HepG2 (cell line): ENCODE measurements at regions not wholly inside any gene's neighbourhood (a gene's known extent, or its start where the extent isn't known, plus 50 kb on each side); places are given as distances from the start of the nearest gene placed in this dataset.

Experiments used
- CREB1 ChIP-seq, 2 experiments: fragments of 450-650 bp in 1 of 2; IDR thresholded peaks; 2 replicates each; pipeline ENCODE4 v1.6.1; 2016 to 2017; ENCODE audit warnings: control low read depth in 1 of 2, mild to moderate bottlenecking in 1 of 2, missing compliant biosample characterization in 1 of 2, missing genetic modification characterization in 1 of 2
- HDAC6 ChIP-seq: fragments of 200-600 bp; sonication (generic); IDR thresholded peaks from 2 replicates; pipeline ENCODE4 v1.7.0; 2017; ENCODE audit warnings: mild to moderate bottlenecking, antibody characterized with exemption, low read length, low read depth
- MYC ChIP-seq: sonication (generic); formaldehyde crosslinking; IDR thresholded peaks from 2 replicates; pipeline ENCODE4 v1.9.0; 2021; ENCODE audit warnings: missing genetic modification reagents, borderline replicate concordance
- POLR2AphosphoS2 ChIP-seq: IDR thresholded peaks from 2 replicates; pipeline ENCODE4 v1.6.1; 2011; ENCODE audit warnings: low read depth, low read length, improper control_type of control experiment
- ZNF17 ChIP-seq: sonication (generic); formaldehyde crosslinking; IDR thresholded peaks from 2 replicates; pipeline ENCODE4 v1.5.0; 2020; ENCODE audit warnings: mild to moderate bottlenecking, missing genetic modification reagents

DNA sequence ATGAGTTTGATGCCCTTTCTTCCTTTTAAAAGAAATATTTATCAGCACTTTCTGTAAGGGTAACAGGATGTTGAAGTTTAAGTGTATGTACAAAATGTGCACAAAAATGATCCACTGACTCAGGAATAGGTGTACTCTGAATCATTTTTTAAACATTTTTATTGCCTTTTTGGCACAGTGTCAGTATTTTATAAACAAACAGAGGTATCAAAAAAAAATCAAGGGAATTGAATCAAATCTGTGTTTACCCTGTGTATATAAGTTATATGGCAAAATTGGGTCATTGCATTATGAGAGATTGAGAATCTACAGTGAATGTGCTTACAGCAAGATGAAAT, 513.9 kb upstream of the NETO1 start:
- no peak for TF ChIP-seq POLR2AphosphoS2
- no peak for TF ChIP-seq HDAC6
- no peak for TF ChIP-seq CREB1 (IDR thresholded peaks at IDR 0.05)
- no peak for TF ChIP-seq CREB1 (CRISPR knock-in tag; IDR thresholded peaks at IDR 0.05)
- TF ChIP-seq ZNF17 (CRISPR knock-in tag) = no peak
- no peak for TF ChIP-seq MYC (CRISPR knock-in tag)
